OCI-LY7 (cell line): ENCODE measurements at regions not wholly inside any gene's neighbourhood (a gene's known extent, or its start where the extent isn't known, plus 50 kb on each side); places are given as distances from the start of the nearest gene placed in this dataset.

Experiments
- EZH2phosphoT487 ChIP-seq: fragments of 200-600 bp; sonication (generic); IDR thresholded peaks from 2 replicates; pipeline ENCODE4 v1.6.1; 2018; ENCODE audit warnings: low read depth, borderline replicate concordance, mild to moderate bottlenecking, mixed run types, antibody characterized with exemption, low read length, moderate library complexity, mixed read lengths
- TF ChIP-seq, protein P1 (sequence below): fragments of 200-600 bp; sonication (generic); conservative IDR thresholded peaks from 2 replicates; pipeline ENCODE4 v1.5.1; 2014; ENCODE audit warnings: mild to moderate bottlenecking, antibody characterized with exemption, low read length, moderate library complexity, mixed read lengths

DNA sequence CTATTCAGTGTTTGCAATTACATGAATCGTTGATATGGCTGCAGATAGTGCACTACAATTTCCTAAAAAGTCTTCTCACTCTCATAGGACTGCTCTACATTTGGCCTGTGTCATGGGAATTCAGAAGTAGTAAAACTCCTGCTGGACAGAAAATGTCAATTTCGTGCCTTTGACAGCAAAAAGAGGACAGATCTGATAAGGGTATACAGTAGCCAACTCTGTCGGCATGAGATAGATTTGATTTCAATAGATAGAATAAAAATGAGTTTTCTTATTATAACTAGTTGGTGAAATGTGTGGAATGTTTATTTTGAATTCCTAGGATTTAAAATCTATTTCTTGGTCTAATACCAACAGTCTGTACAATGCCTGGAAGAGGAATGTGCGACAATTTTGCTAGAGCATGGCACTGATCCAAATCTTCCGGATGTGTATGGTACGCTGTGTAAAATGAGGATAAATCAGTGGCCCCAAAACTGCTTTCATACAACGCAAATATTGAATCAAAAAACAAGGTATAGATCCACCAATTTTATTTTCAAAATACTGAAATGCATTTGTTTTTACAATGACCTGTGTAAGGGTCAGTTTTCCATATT, 133.5 kb upstream of the CDK13 start:
- TF ChIP-seq, protein P1, sequence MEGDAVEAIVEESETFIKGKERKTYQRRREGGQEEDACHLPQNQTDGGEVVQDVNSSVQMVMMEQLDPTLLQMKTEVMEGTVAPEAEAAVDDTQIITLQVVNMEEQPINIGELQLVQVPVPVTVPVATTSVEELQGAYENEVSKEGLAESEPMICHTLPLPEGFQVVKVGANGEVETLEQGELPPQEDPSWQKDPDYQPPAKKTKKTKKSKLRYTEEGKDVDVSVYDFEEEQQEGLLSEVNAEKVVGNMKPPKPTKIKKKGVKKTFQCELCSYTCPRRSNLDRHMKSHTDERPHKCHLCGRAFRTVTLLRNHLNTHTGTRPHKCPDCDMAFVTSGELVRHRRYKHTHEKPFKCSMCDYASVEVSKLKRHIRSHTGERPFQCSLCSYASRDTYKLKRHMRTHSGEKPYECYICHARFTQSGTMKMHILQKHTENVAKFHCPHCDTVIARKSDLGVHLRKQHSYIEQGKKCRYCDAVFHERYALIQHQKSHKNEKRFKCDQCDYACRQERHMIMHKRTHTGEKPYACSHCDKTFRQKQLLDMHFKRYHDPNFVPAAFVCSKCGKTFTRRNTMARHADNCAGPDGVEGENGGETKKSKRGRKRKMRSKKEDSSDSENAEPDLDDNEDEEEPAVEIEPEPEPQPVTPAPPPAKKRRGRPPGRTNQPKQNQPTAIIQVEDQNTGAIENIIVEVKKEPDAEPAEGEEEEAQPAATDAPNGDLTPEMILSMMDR, result no peak
- no peak for TF ChIP-seq EZH2phosphoT487
